ENCODE measurements at regions not wholly inside any gene's neighbourhood (a gene's known extent, or its start where the extent isn't known, plus 50 kb on each side); places are given as distances from the start of the nearest gene placed in this dataset.

DNA sequence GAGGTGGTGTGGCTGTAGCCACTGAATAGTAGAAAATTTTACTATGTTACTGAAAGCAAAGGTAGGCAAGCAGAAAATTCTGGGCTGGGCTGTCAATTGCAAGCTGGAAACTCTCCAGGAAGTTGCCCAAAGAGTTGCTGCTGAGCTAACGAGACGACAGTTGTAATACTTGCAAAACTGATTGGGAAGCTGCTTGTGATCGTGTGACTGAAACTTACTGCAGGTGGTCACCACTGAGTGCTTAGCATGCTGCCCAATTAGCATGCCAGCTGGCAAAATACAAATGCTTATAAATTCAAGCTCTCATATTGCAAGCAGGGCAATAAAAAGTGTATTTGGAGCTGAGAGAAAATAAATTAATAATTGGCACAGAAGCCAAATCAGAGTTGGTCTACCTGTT is 758.5 kb upstream of the EDIL3 start:
- TF ChIP-seq CTCF (IDR thresholded peaks at IDR 0.05) (no peak), POLR2A (IDR thresholded peaks at IDR 0.05) (no peak)
